Epidermal melanocyte (primary cell): ENCODE measurements at regions not wholly inside any gene's neighbourhood (a gene's known extent, or its start where the extent isn't known, plus 50 kb on each side); places are given as distances from the start of the nearest gene placed in this dataset.
"Not testable (repeated sequence)": the region's sequence is repeated elsewhere in the genome, so short reads cannot be mapped to it uniquely, and the experiment has no call there.

ENCODE experiments used
- DNase-seq: peaks from one replicate; pipeline ENCODE4 v3.0.0; 2011; ENCODE audit warnings: low spot score; ENCODE audit not compliant: insufficient read length

GRCh38 chr6:74518035-74518434, 687.8 kb downstream of the COL12A1 start:
- DNase-seq = no peak

DNA sequence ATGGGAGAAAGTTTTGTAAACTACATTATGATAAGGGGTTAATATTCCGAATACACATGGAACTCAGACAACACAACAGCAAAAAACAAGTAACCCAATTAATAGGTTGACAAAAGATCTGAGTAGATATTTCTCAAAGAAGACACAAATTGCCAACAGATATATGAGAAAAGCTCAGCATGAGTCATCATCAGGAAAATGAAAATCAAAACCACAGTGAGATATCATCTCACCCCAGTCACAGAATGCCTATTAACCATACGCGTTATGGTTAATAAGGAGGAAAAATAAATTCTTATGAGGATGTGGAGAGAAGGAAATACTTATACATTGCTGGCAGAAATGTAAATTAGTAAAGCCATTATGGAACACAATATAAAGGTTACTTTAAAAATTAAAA, 695.0 kb downstream of the COL12A1 start:
- DNase-seq = no peak

DNA sequence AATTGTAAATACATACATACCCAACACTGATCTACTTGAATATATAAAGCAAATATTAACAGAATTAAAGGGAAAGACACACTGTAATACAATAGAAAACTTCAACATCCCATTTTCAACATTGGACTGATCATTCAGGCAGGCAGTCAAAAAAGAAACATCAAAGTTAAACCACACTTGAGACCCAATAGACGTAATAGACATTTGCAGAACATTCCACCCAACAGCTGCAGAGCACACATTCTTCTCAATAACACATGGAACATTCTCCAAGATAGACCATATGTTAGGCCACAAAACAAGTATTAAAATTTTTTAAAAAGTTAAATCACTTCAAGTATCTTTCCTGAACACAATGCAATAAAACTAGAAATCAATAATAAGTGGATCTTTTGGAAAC, 698.2 kb downstream of the COL12A1 start:
- DNase-seq = no peak

DNA sequence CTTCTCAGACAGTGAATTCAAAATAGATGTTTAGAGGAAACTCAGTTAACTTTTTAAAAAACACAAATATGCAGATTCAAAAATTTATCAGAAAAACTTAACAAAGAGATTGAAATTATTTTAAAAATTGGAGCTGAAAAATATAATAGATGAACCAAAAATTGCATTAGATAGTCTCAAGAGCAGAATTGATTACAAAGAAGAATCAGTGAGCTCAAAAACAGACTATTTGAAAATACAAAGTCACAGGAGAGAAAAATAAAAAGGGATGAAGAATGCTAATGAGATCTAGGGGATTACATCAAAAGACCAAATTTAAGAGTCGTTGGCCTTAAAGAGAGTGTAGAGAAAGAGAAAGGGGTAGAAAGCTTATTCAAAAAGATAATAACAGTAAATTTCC, 700.5 kb downstream of the COL12A1 start:
- DNase-seq = no peak

DNA sequence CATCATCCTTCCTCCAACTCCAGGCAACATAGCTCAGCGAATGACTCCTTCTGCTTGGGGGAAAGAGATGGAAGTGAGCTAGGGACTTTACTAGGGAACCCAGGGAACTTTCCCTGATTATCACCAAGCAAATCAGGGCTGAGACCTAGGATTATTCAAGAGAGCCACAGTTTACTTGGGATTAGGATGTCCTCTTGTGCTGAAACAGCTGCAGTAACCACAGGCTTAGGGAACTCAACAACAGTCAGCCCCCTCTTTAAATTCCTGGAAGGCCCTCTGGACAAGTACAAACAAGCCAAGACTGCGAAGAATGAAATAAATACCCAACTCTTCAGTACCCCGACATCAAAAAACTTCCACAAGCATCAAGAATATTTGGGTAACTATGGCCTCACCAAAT, 700.9 kb downstream of the COL12A1 start:
- no peak for DNase-seq

- no peak for DNase-seq
Observed at GRCh38 chr6:74492587-74492986, 713.3 kb downstream of the COL12A1 start.

- DNase-seq = no peak
Observed at GRCh38 chr6:74491844-74492374, 713.9 kb downstream of the COL12A1 start.

DNA sequence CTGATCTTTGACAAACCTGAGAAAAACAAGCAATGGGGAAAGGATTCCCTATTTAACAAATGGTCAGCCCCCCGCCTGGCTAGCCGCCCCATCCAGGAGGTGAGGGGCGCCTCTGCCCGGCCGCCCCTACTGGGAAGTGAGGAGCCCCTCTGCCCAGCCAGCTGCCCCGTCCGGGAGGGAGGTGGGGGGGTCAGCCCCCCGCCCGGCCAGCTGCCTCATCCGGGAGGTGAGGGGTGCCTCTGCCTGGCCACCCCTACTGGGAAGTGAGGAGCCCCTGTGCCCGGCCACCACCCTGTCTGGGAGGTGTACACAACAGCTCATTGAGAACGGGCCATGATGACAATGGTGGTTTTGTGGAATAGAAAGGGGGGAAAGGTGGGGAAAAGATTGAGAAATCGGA, 717.1 kb downstream of the COL12A1 start:
- DNase-seq = not testable (repeated sequence)

DNA sequence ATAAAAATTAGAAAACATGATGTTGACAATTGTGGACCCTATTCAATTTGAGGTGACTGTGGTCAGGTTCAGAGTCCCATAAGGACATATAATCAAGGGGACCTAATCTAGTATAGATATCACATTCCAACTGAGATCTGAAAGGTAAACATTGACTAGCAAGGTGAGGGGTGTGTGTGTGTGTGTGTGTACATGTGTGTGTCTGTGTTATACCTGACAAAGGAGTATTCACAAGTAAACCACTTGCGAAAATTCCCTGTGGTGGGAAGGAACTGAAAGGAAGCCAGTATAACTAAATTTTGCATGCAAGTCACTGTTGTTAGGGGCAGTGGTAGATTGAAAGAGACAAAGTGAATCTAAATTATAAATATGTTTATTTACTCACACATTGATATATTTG, 723.7 kb downstream of the COL12A1 start:
- DNase-seq = no peak

- no peak for DNase-seq
Observed at GRCh38 chr6:74480561-74480960, 725.3 kb downstream of the COL12A1 start.

- no peak for DNase-seq
Observed at GRCh38 chr6:74479960-74480359, 725.9 kb downstream of the COL12A1 start.

DNA sequence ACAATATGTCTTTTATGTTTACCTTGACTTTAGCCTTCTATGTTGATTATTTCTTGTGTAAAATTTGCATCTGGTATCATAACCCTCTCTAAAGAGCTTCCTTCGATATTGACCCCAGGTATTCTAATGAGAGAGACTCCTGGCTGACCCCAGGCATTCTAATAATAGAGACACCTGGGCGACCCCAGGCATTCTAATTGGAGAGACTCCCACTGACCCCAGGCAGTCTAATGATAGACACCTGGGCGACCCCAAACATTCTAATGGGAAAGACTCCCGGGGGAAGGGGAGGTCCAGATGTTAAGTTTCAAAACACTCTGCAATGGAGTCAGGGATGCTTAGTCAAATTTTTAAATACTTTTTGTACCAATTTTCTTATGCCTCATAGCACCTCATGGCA, 726.4 kb downstream of the COL12A1 start:
- no peak for DNase-seq

GRCh38 chr6:74474046-74474445, 731.8 kb downstream of the COL12A1 start:
- not testable (repeated sequence) for DNase-seq

GRCh38 chr6:74468552-74468951, 737.3 kb downstream of the COL12A1 start:
- not testable (repeated sequence) for DNase-seq

DNA sequence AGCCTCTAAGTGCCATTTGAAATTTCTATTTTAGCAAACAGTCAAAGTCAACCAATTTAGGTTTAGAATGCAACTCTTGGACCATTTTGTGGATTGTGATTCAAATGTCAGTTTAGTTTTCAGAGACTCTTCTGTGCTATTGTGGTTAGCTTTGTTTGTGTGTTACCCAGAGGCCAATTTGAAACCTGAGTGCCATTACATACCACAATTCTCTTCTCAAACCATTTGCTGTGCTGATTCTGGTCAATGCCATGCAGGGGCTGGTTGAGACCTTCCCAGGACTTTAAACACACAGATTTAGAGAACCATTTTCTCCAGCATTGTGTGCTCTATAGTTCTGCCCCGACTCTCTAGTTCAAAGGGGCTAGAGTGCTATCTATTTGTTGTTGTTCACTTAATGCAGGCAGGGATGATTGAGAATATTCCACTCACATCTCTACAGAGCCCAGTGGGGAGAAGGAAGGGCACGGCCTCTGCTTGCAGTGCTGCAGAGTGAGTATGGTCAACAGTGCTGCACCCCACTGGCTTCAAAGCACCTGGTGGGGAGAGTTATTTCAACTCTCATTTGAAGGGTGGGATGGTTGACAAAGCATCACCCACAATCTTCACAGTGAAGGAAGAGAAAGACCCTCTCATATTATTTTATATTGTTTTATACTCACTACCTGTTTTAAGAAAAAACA, 738.2 kb downstream of the COL12A1 start:
- DNase-seq = no peak

DNA sequence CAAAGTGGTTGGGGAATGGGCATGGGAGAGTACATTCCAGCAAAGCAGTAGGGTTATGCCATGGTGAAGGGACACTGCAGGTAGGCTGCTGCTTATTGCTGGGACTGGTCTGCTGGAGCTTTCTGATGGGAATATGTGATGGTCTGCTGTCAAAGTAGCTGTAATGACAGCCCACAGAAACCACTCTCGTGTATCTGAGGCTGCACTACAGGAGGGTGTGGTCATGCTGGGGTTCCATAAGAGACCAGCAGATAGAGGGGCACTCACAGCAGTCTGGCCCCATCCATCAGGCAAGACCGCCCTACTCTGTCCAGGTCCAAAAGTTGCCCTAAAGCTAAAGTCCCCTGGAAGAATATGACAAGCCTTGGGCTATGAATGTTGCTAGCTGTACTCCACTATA, 739.3 kb downstream of the COL12A1 start:
- no peak for DNase-seq

GRCh38 chr6:74459260-74459659, 746.6 kb downstream of the COL12A1 start:
- no peak for DNase-seq

- no peak for DNase-seq
Observed at GRCh38 chr6:74458536-74458935, 747.3 kb downstream of the COL12A1 start.

GRCh38 chr6:74455786-74456185, 750.1 kb downstream of the COL12A1 start:
- DNase-seq = no peak

GRCh38 chr6:74451953-74452352, 753.9 kb downstream of the COL12A1 start:
- no peak for DNase-seq

DNA sequence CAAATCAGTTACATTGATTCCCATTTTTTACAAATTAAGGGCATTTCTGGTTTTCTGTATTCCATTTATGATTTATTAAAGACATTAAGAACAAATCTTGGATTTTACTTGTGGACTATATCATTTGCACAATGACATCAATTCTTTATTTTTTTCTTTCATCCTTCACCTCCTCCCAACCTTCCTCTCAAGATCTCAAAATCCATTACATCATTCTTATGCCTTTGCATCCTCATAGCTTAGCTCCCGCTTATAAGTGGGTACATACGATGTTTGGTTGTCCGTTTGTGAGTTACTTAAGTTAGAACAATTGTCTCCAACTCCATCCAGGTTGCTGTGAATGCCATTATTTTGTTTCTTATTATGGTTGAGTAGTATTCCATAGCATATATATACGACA, 752.8 kb downstream of the CD109 start:
- no peak for DNase-seq

DNA sequence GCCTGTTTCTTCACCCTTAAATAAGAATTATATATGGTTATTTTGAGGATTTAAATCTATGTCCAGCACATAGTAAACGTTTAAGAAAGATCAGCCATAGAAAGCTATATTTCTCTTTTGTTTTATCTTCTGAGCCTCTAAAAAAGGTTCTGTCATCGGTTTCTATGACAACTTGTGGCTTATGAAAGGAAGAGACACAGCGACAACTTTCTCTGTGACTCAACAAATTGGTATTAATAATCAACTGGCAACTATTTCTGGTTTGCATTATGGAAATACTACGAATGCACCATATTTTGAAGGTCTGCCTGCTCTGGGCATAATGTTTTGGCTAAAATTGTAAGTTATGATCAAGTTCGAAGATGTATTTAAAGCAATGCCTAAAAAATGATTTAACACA, 751.0 kb downstream of the CD109 start:
- DNase-seq = no peak

DNA sequence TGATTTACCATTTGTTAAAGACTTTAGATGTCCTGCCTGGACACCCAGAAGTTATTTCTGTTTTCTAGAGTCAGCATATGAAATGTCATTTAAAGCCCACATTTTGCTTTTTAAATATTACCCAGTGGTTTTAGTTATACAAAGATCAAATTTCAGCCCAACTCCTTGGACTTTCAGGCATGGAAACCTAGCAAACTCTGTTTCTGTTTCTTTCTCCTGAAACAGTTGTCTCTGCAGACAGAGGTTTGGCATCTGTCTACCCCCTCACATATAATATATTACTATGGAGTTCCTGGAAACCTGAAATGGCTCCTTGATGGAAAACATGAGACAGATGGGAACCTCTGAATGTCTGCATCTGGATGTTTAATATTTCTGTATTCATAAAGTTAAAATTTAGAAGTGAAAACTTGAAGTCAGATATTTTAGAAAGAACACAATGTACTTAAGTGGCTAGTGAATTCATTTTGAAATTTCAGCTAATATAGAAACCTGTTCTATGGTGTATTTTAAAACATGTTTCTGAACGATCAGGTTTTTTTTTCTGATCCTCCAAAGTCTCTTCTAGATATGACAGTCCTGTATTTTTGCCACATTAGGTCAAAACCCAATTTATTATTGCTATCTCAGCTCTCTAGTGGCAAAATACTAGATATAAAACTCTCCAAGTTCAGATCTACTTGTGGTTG, 743.3 kb downstream of the CD109 start:
- no peak for DNase-seq
